HEK293 (cell line): ENCODE measurements at regions not wholly inside any gene's neighbourhood (a gene's known extent, or its start where the extent isn't known, plus 50 kb on each side); places are given as distances from the start of the nearest gene placed in this dataset.

ENCODE experiments used
- CTCF ChIA-PET: fragments of 350-600 bp; formaldehyde crosslinking; extraction: SDS; loops from one replicate; lab custom pipeline; 2021; ENCODE audit warnings: antibody characterized with exemption; lab: Yijun Ruan, JAX
- POLR2A ChIA-PET: fragments of 300-600 bp; formaldehyde crosslinking; extraction: SDS; loops from one replicate; lab custom pipeline; 2020; ENCODE audit warnings: antibody characterized with exemption, inconsistent platforms; lab: Yijun Ruan, JAX
- H3K27ac ChIP-seq: fragments of 200-500 bp; sonication (Bioruptor generic); 2 replicates; pipeline ENCODE4 v1.5.1; 2014; ENCODE audit warnings: low read depth, low read length, control low read depth, inconsistent platforms; ENCODE audit errors: extremely low read depth
- H3K36me3 ChIP-seq, 2 experiments: fragments of 200-500 bp in 1 of 2; sonication (Bioruptor generic) in 1 of 2; 1 replicate in 1 of 2; 2 replicates in 1 of 2; pipeline ENCODE4 v1.5.1; 2014 to 2017; ENCODE audit warnings: inconsistent platforms in 2 of 2, low read length in 2 of 2; ENCODE audit not compliant: control insufficient read depth in 2 of 2, insufficient read depth in 1 of 2
- H3K4me1 ChIP-seq: fragments of 200-500 bp; sonication (Bioruptor generic); 2 replicates; pipeline ENCODE4 v1.5.1; 2014; ENCODE audit warnings: mild to moderate bottlenecking, low read length, inconsistent platforms; ENCODE audit not compliant: control insufficient read depth, insufficient read depth
- H3K4me3 ChIP-seq: 2 replicates; pipeline ENCODE4 v1.5.1; 2011; ENCODE audit warnings: low read depth, mild to moderate bottlenecking, control low read depth, low read length, moderate library complexity
- H3K9me3 ChIP-seq: fragments of 200-500 bp; sonication (Bioruptor generic); 2 replicates; pipeline ENCODE4 v1.5.1; 2014; ENCODE audit warnings: low read depth, low read length, inconsistent platforms; ENCODE audit not compliant: control insufficient read depth, insufficient read depth
- KLF8 ChIP-seq: fragments of 450-650 bp; formaldehyde crosslinking; IDR thresholded peaks from 2 replicates; pipeline ENCODE4 v1.5.1; 2016; ENCODE audit warnings: missing biosample characterization, missing genetic modification characterization
- PRDM6 ChIP-seq: fragments of 450-650 bp; formaldehyde crosslinking; IDR thresholded peaks from 2 replicates; pipeline ENCODE4 v1.5.1; 2017; ENCODE audit warnings: missing biosample characterization, missing genetic modification characterization
- TCF7L2 ChIP-seq: IDR thresholded peaks from 2 replicates; pipeline ENCODE4 v1.6.1; 2011; ENCODE audit warnings: low read depth, mild to moderate bottlenecking, inconsistent platforms, low read length, moderate library complexity, borderline replicate concordance
- WT1 ChIP-seq: fragments of 450-650 bp; formaldehyde crosslinking; IDR thresholded peaks from 2 replicates; pipeline ENCODE4 v1.5.1; 2016; ENCODE audit warnings: missing biosample characterization, missing genetic modification characterization
- YY2 ChIP-seq: fragments of 450-650 bp; formaldehyde crosslinking; IDR thresholded peaks from 2 replicates; pipeline ENCODE4 v1.5.1; 2016; ENCODE audit warnings: missing biosample characterization, missing genetic modification characterization
- ZBTB48 ChIP-seq: fragments of 450-650 bp; formaldehyde crosslinking; IDR thresholded peaks from 2 replicates; pipeline ENCODE4 v1.5.1; 2016; ENCODE audit warnings: missing biosample characterization, missing genetic modification characterization
- ZBTB6 ChIP-seq: fragments of 450-650 bp; formaldehyde crosslinking; IDR thresholded peaks from 2 replicates; pipeline ENCODE4 v1.5.1; 2017; ENCODE audit warnings: missing biosample characterization, missing genetic modification characterization
- ZFP41 ChIP-seq: fragments of 450-650 bp; formaldehyde crosslinking; IDR thresholded peaks from 2 replicates; pipeline ENCODE4 v1.5.1; 2016; ENCODE audit warnings: missing biosample characterization, missing genetic modification characterization, borderline replicate concordance
- ZFP69B ChIP-seq: fragments of 450-650 bp; formaldehyde crosslinking; IDR thresholded peaks from 2 replicates; pipeline ENCODE4 v1.5.1; 2016; ENCODE audit warnings: missing biosample characterization, missing genetic modification characterization
- ZNF114 ChIP-seq: fragments of 450-650 bp; formaldehyde crosslinking; IDR thresholded peaks from 2 replicates; pipeline ENCODE4 v1.5.0; 2017; ENCODE audit warnings: missing biosample characterization, missing genetic modification characterization
- ZNF140 ChIP-seq: fragments of 450-650 bp; formaldehyde crosslinking; IDR thresholded peaks from 2 replicates; pipeline ENCODE4 v1.5.1; 2016; ENCODE audit warnings: missing biosample characterization, missing genetic modification characterization
- ZNF157 ChIP-seq: fragments of 450-650 bp; formaldehyde crosslinking; IDR thresholded peaks from 2 replicates; pipeline ENCODE4 v1.5.1; 2016; ENCODE audit warnings: missing biosample characterization, missing genetic modification characterization
- ZNF202 ChIP-seq: fragments of 450-650 bp; formaldehyde crosslinking; IDR thresholded peaks from 2 replicates; pipeline ENCODE4 v1.5.1; 2016; ENCODE audit warnings: missing biosample characterization, missing genetic modification characterization, borderline replicate concordance
- ZNF223 ChIP-seq: fragments of 450-650 bp; formaldehyde crosslinking; IDR thresholded peaks from 2 replicates; pipeline ENCODE4 v1.5.1; 2016; ENCODE audit warnings: missing biosample characterization, missing genetic modification characterization
- ZNF266 ChIP-seq: fragments of 450-650 bp; formaldehyde crosslinking; IDR thresholded peaks from 2 replicates; pipeline ENCODE4 v1.5.1; 2016; ENCODE audit warnings: missing biosample characterization, missing genetic modification characterization, low read depth
- ZNF426 ChIP-seq: fragments of 450-650 bp; formaldehyde crosslinking; IDR thresholded peaks from 2 replicates; pipeline ENCODE4 v1.5.1; 2017; ENCODE audit warnings: missing biosample characterization, missing genetic modification characterization, mild to moderate bottlenecking, inconsistent platforms, moderate library complexity
- ZNF473 ChIP-seq: fragments of 450-650 bp; formaldehyde crosslinking; IDR thresholded peaks from 2 replicates; pipeline ENCODE4 v1.5.1; 2017; ENCODE audit warnings: missing biosample characterization, missing genetic modification characterization
- ZNF529 ChIP-seq: fragments of 450-650 bp; formaldehyde crosslinking; IDR thresholded peaks from 2 replicates; pipeline ENCODE4 v1.5.1; 2017; ENCODE audit warnings: missing genetic modification characterization, missing biosample characterization; ENCODE audit not compliant: insufficient replicate concordance
- ZNF580 ChIP-seq: fragments of 450-650 bp; formaldehyde crosslinking; IDR thresholded peaks from 2 replicates; pipeline ENCODE4 v1.5.1; 2016; ENCODE audit warnings: missing biosample characterization, missing genetic modification characterization
- ZNF600 ChIP-seq: fragments of 450-650 bp; formaldehyde crosslinking; IDR thresholded peaks from 2 replicates; pipeline ENCODE4 v1.5.1; 2016; ENCODE audit warnings: missing biosample characterization, missing genetic modification characterization
- ZNF654 ChIP-seq: fragments of 450-650 bp; formaldehyde crosslinking; IDR thresholded peaks from 2 replicates; pipeline ENCODE4 v1.5.1; 2016; ENCODE audit warnings: low read depth, missing biosample characterization, missing genetic modification characterization
- ZNF660 ChIP-seq: fragments of 450-650 bp; IDR thresholded peaks from 2 replicates; pipeline ENCODE4 v1.5.1; 2018; ENCODE audit warnings: missing biosample characterization, mild to moderate bottlenecking, missing genetic modification characterization
- ZNF747 ChIP-seq: fragments of 450-650 bp; formaldehyde crosslinking; IDR thresholded peaks from 2 replicates; pipeline ENCODE4 v1.5.1; 2016; ENCODE audit warnings: missing biosample characterization, missing genetic modification characterization
- ZNF776 ChIP-seq: fragments of 450-650 bp; formaldehyde crosslinking; IDR thresholded peaks from 2 replicates; pipeline ENCODE4 v1.5.0; 2017; ENCODE audit warnings: missing biosample characterization, missing genetic modification characterization, borderline replicate concordance
- ZSCAN5A ChIP-seq: fragments of 450-650 bp; formaldehyde crosslinking; IDR thresholded peaks from 2 replicates; pipeline ENCODE4 v1.5.1; 2016; ENCODE audit warnings: missing biosample characterization, missing genetic modification characterization

- POLR2A ChIA-PET, result no interaction called here
- CTCF ChIA-PET, result interaction anchor here (0.6 kb wide), 1 partner anchor 416 kb away, joined by 4 read pairs; no protein-coding TSS in a partner anchor
- H3K27ac ChIP-seq, result no peak overlapping the region
These were observed 101.0 kb upstream of the CCDC80 start for GRCh38 chr3:112741983-112742382.

GRCh38 chr3:112740835-112741234 is 99.9 kb upstream of the CCDC80 start:
- Histone ChIP-seq H3K27ac (no peak overlapping the region), H3K4me1 (no peaks in the 10 kb centered on the region), H3K4me3 (no peak overlapping the region), H3K9me3 (no peaks in the 10 kb centered on the region), H3K36me3 (no peaks in the 10 kb centered on the region)
- TF ChIP-seq ZNF202 (tag by site-specific recombination) (no peak), ZNF473 (tag by site-specific recombination) (no peak), ZSCAN5A (tag by site-specific recombination) (no peak), ZBTB6 (no peak), PRDM6 (tag by site-specific recombination) (no peak), ZNF114 (tag by site-specific recombination) (no peak), ZNF140 (tag by site-specific recombination) (no peak), TCF7L2 (no peak), ZNF654 (tag by site-specific recombination) (no peak), ZNF529 (tag by site-specific recombination) (no peak), WT1 (no peak), ZNF660 (tag by site-specific recombination) (no peak)
- POLR2A ChIA-PET, result no interaction called here
- CTCF ChIA-PET, result no interaction called here

More at GRCh38 chr3:112741983-112742382, 101.0 kb upstream of the CCDC80 start:
- H3K4me1 ChIP-seq, result no peaks in the 10 kb centered on the region
- no peaks in the 10 kb centered on the region for H3K9me3 ChIP-seq
- H3K4me3 ChIP-seq, result no peak overlapping the region
- no peaks in the 10 kb centered on the region for H3K36me3 ChIP-seq
- TF ChIP-seq KLF8, result no peak
- TF ChIP-seq ZBTB48 (tag by site-specific recombination), result no peak
- TF ChIP-seq ZNF776 (tag by site-specific recombination), result no peak
- no peak for TF ChIP-seq YY2 (tag by site-specific recombination)
- no peak for TF ChIP-seq ZFP69B (tag by site-specific recombination)
- no peak for TF ChIP-seq ZNF580 (tag by site-specific recombination)
- TF ChIP-seq ZNF426 (tag by site-specific recombination), result no peak
- no peak for TF ChIP-seq ZNF223 (tag by site-specific recombination)
- TF ChIP-seq ZFP41, result no peak
- no peak for TF ChIP-seq ZNF157
- no peak for TF ChIP-seq ZNF600 (tag by site-specific recombination)
- TF ChIP-seq ZNF747, result no peak
- TF ChIP-seq ZNF266, result no peak
